CD8-positive, alpha-beta memory T cell (primary cell): ENCODE measurements at regions not wholly inside any gene's neighbourhood (a gene's known extent, or its start where the extent isn't known, plus 50 kb on each side); places are given as distances from the start of the nearest gene placed in this dataset.
"Not testable (repeated sequence)": the region's sequence is repeated elsewhere in the genome, so short reads cannot be mapped to it uniquely, and the experiment has no call there.

Experiments used
- CTCF ChIA-PET: fragments of 350-600 bp; sonication (Branson Sonifier 250); formaldehyde crosslinking; loops from one replicate; lab custom pipeline; 2021; ENCODE audit warnings: antibody characterized with exemption; lab: Charles Lee
- POLR2A ChIA-PET: fragments of 350-600 bp; sonication (Branson Sonifier 250); formaldehyde crosslinking; loops from one replicate; lab custom pipeline; 2021; ENCODE audit warnings: antibody characterized with exemption; lab: Charles Lee
- DNase-seq, 5 donors: peaks; one replicate each; pipeline versions ENCODE4 v3.0.0 to v3.0.0-alpha.2; 2020 to 2022; ENCODE audit warnings: mixed read lengths in 1 of 5
- H3K27ac ChIP-seq: one replicate; pipeline ENCODE4 v1.7.0; 2013; ENCODE audit warnings: low read depth, mild to moderate bottlenecking, low read length, moderate library complexity
- H3K27me3 ChIP-seq: 2 replicates; pipeline ENCODE4 v1.7.0; 2013; ENCODE audit warnings: low read length, mild to moderate bottlenecking; ENCODE audit not compliant: insufficient read depth, poor library complexity, severe bottlenecking
- H3K36me3 ChIP-seq: 2 replicates; pipeline ENCODE4 v1.7.0; 2013; ENCODE audit warnings: mild to moderate bottlenecking, low read length, moderate library complexity; ENCODE audit not compliant: insufficient read depth
- H3K4me1 ChIP-seq: 2 replicates; pipeline ENCODE4 v1.7.0; 2013; ENCODE audit warnings: mild to moderate bottlenecking, low read length, moderate library complexity; ENCODE audit not compliant: insufficient read depth
- H3K4me3 ChIP-seq: 2 replicates; pipeline ENCODE4 v1.7.0; 2013; ENCODE audit warnings: mild to moderate bottlenecking, low read length
- H3K9me3 ChIP-seq: 2 replicates; pipeline ENCODE4 v1.7.0; 2013; ENCODE audit warnings: mild to moderate bottlenecking, low read length
- H3K27ac Mint-ChIP-seq, 8 donors: one replicate each; pipeline ENCODE4 v1.8.0; 2020 to 2021; ENCODE audit warnings: mixed read lengths in 8 of 8, mild to moderate bottlenecking in 6 of 8, inconsistent platforms in 3 of 8, moderate library complexity in 3 of 8
- H3K27me3 Mint-ChIP-seq, 2 donors: one replicate each; pipeline ENCODE4 v1.8.0; 2020 to 2021; ENCODE audit warnings: mixed read lengths in 2 of 2, mild to moderate bottlenecking in 1 of 2, moderate library complexity in 1 of 2
- H3K36me3 Mint-ChIP-seq, 3 donors: one replicate each; pipeline ENCODE4 v1.8.0; 2020 to 2021; ENCODE audit warnings: mixed read lengths in 3 of 3, inconsistent platforms in 1 of 3, mild to moderate bottlenecking in 1 of 3
- H3K4me1 Mint-ChIP-seq, 3 donors: one replicate each; pipeline ENCODE4 v1.8.0; 2020 to 2021; ENCODE audit warnings: mixed read lengths in 3 of 3, inconsistent platforms in 1 of 3, mild to moderate bottlenecking in 1 of 3
- H3K4me3 Mint-ChIP-seq, 7 donors: one replicate each; pipeline ENCODE4 v1.8.0; 2020 to 2021; ENCODE audit warnings: mixed read lengths in 7 of 7, mild to moderate bottlenecking in 6 of 7, moderate library complexity in 4 of 7, inconsistent platforms in 2 of 7
- H3K9me3 Mint-ChIP-seq, 5 donors: one replicate each; pipeline ENCODE4 v1.8.0; 2020 to 2022; ENCODE audit warnings: mixed read lengths in 5 of 5, mild to moderate bottlenecking in 3 of 5, moderate library complexity in 2 of 5, inconsistent platforms in 1 of 5

DNA sequence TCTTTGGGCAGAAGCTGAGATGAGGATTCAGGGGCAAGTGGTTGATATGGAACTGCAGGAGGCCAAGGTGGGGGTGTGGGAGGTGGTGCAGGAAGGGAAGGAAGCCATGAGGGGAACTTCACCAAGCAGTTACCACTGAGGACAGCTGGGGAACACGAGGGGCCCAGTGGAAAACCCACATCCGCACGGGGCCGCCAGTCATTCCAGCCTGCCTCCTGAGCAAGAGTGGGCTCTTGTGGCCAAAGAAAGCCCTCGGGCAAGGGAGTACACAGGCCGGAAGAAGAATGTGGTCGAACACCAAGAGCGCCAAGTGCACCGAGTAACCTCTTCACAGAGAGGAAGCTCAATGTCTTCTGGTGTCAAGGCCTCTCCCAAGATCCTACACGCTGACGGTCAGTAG lies 252.2 kb upstream of the FOXN3 start:
- no peak overlapping the region for H3K27ac ChIP-seq
- H3K4me3 Mint-ChIP-seq: no peak overlapping the region
- no peaks in the 10 kb centered on the region for H3K9me3 ChIP-seq
- ChIA-PET CTCF (no interaction called here), POLR2A (no interaction called here)
- peaks cover 0 to 5% (median 4%) of the 10 kb centered on the region in 5 donors for H3K9me3 Mint-ChIP-seq
- no peaks in the 10 kb centered on the region for H3K27me3 ChIP-seq
- H3K4me3 ChIP-seq: no peak overlapping the region
- peak in 1 of 5 donors; percentile 7 for DNase-seq
- H3K36me3 Mint-ChIP-seq: peaks cover 0 to 10% (median 1%) of the 10 kb centered on the region in 3 donors
- peaks cover 17% of the 10 kb centered on the region for H3K4me1 ChIP-seq
- H3K27me3 Mint-ChIP-seq: no peaks in the 10 kb centered on the region
- H3K4me1 Mint-ChIP-seq: peaks cover 16 to 35% (median 28%) of the 10 kb centered on the region in 3 donors
- H3K27ac Mint-ChIP-seq: peak overlapping the region in 3 of 8 donors; percentile 31 to 56 (median 52)
- no peaks in the 10 kb centered on the region for H3K36me3 ChIP-seq

DNA sequence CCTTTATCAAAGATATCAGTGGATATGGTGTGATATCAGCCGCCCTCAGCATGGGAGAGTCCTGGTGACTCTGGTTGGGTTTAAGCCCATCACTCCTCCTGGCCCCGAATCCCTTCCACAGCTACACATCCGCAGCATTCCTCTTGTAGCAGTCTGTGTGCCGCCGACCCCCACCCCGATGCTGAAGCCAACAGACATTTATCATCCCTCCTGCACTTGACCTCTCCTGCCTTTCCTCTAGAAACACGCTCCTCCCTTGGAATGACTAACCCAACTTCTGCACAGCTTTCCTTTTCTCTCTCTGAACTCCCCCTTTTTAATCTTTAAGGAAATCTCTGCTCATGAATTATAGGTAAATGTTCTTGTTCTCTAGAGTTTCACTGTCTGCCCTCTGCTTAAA lies 250.9 kb upstream of the FOXN3 start:
- H3K36me3 ChIP-seq: no peaks in the 10 kb centered on the region
- H3K9me3 Mint-ChIP-seq: peaks cover 0 to 5% (median 4%) of the 10 kb centered on the region in 5 donors
- H3K4me1 ChIP-seq: peaks cover 7% of the 10 kb centered on the region
- peaks cover 0 to 10% (median 1%) of the 10 kb centered on the region in 3 donors for H3K36me3 Mint-ChIP-seq
- H3K9me3 ChIP-seq: no peaks in the 10 kb centered on the region
- H3K4me1 Mint-ChIP-seq: peaks cover 12 to 23% (median 18%) of the 10 kb centered on the region in 3 donors
- DNase-seq: no peak
- CTCF ChIA-PET: interaction anchor here (1.1 kb wide), 1 partner anchor 10 kb away, joined by 3 read pairs; no protein-coding TSS in a partner anchor
- H3K27ac ChIP-seq: no peak overlapping the region
- H3K27me3 ChIP-seq: no peaks in the 10 kb centered on the region
- H3K4me3 ChIP-seq: no peak overlapping the region
- no peak overlapping the region for H3K27ac Mint-ChIP-seq
- POLR2A ChIA-PET: no interaction called here
- H3K4me3 Mint-ChIP-seq: no peak overlapping the region
- no peaks in the 10 kb centered on the region for H3K27me3 Mint-ChIP-seq

DNA sequence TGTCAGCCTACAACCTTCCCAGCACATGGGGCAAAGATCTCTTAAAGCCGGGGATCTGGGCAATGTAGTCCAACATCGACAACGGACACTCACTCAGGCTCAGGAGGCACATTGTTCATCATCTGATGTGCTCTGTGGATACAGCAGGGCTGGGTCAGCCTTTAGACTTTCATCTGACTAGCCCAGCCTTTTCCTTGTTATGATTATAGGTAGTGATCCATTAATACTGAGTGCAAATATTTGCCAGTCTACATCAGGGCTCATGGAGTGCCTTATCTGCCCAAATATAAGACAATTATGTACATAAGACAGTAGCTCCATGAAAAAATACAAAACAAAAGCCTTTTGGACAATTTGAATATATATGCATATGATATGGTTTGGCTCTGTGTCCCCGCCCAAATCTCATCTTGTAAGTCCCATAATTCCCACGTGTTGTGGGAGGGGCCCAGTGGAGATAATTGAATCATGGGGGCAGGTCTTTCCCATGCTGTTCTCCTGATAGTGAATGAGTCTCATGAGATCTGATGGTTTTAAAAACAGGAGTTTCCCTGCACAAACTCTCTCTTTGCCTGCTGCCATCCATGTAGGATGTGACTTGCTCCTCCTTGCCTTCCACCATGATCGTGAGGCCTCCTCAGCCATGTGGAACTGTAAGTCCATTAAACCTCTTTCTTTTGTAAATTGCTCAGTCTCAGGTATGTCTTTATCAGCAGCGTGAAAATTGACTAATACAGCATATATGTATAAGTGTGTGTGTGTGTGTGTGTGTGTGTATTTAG lies 248.5 kb upstream of the FOXN3 start:
- H3K9me3 ChIP-seq, H3K4me3 ChIP-seq, POLR2A ChIA-PET, H3K9me3 Mint-ChIP-seq, H3K27me3 Mint-ChIP-seq, CTCF ChIA-PET, H3K27me3 ChIP-seq, DNase-seq, H3K27ac ChIP-seq, H3K36me3 ChIP-seq, H3K4me1 ChIP-seq, H3K4me3 Mint-ChIP-seq: not testable (repeated sequence)
- H3K4me1 Mint-ChIP-seq: peaks cover 10 to 18% (median 13%) of the 10 kb centered on the region in 3 donors
- H3K27ac Mint-ChIP-seq: peak overlapping the region in 1 of 8 donors; percentile 64
- peaks cover 0 to 10% (median 1%) of the 10 kb centered on the region in 3 donors for H3K36me3 Mint-ChIP-seq

DNA sequence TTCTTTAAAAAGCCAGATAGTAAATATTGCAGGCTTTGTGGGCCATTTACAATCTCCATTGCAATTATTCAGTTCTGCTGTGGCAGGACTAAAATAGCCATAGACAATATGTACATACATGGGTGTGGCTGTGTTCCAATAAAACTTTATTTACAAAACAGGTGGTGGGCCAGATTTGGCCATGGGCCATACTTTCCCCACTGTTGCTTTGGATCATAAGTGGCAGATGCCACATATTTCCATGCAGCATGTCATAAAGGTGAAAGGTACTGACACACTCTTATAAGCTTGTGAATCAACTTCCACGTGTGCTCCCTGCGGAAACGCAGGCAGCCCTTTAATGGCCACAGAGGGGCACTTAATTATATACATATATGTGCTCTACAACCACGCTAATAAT lies 244.4 kb upstream of the FOXN3 start:
- ChIA-PET CTCF (no interaction called here), POLR2A (no interaction called here)
- DNase-seq: no peak
- peaks cover 0 to 15% (median 1%) of the 10 kb centered on the region in 3 donors for H3K36me3 Mint-ChIP-seq
- Histone ChIP-seq H3K36me3 (no peaks in the 10 kb centered on the region), H3K4me1 (no peaks in the 10 kb centered on the region), H3K27ac (no peak overlapping the region), H3K27me3 (no peaks in the 10 kb centered on the region), H3K9me3 (no peaks in the 10 kb centered on the region), H3K4me3 (no peak overlapping the region)
- H3K9me3 Mint-ChIP-seq: peaks cover 0 to 5% (median 4%) of the 10 kb centered on the region in 5 donors
- peaks cover 0 to 9% (median 5%) of the 10 kb centered on the region in 3 donors for H3K4me1 Mint-ChIP-seq
- no peaks in the 10 kb centered on the region for H3K27me3 Mint-ChIP-seq
- no peak overlapping the region for H3K27ac Mint-ChIP-seq
- no peak overlapping the region for H3K4me3 Mint-ChIP-seq

DNA sequence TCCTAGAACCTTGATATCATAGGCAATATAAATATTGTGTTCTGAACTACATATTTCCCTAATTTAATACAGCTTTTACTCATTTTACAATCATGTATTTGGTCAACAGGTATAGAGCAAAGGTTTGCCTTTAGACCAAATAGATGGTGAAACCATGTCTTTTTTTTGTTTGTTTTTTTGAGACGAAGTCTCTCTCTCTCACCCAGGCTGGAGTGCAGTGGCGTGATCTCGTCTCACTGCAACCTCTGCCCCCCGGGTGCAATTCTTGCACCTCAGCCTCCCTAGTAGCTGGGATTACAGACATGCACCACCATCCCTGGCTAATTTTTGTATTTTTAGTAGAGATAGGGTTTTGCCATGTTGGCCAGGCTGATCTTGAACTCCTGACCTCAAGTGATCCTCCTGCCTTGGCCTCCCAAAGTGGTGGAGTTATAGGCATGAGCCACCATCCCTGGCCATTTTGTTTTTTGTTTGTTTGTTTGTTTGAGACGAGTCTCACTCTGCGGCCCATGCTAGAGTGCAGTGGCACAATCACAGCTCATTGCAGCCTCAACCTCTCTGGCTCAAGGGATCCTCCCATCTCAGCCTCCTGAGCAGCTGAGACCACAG lies 243.7 kb upstream of the FOXN3 start:
- H3K4me1 Mint-ChIP-seq, H3K9me3 Mint-ChIP-seq, H3K4me1 ChIP-seq, H3K27ac Mint-ChIP-seq, POLR2A ChIA-PET, H3K36me3 ChIP-seq, CTCF ChIA-PET, H3K27ac ChIP-seq, H3K27me3 ChIP-seq, DNase-seq, H3K4me3 Mint-ChIP-seq, H3K9me3 ChIP-seq, H3K4me3 ChIP-seq, H3K27me3 Mint-ChIP-seq: not testable (repeated sequence)
- peaks cover 0 to 11% (median 1%) of the 10 kb centered on the region in 3 donors for H3K36me3 Mint-ChIP-seq

DNA sequence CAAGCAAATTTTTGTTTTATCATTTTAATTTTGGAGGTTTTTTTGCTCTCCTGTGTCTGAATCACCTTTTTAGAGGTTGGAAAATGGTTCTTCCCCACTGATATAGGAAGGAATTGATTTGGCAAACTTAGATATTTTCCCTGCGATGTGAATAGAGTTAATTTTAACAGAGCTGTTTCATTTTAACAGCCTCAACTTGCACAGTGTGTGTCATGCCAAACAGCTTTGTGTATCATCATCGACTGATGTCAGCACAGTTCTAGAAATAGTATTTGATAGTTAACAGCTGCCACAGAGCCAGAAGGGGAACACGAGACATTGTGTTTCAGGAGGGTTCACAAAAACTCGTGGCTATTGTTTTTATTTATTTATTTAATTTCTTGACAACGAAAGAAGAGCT lies 243.1 kb upstream of the FOXN3 start:
- no peaks in the 10 kb centered on the region for H3K9me3 ChIP-seq
- no peak for DNase-seq
- Mint-ChIP-seq H3K9me3 (peaks cover 0 to 1% (median 0%) of the 10 kb centered on the region in 5 donors), H3K4me3 (no peak overlapping the region), H3K36me3 (peaks cover 0 to 8% (median 1%) of the 10 kb centered on the region in 3 donors), H3K27me3 (no peaks in the 10 kb centered on the region), H3K4me1 (peaks cover 0 to 9% (median 6%) of the 10 kb centered on the region in 3 donors), H3K27ac (no peak overlapping the region)
- no peaks in the 10 kb centered on the region for H3K4me1 ChIP-seq
- ChIA-PET POLR2A (no interaction called here), CTCF (no interaction called here)
- H3K36me3 ChIP-seq: no peaks in the 10 kb centered on the region
- H3K27ac ChIP-seq: no peak overlapping the region
- H3K4me3 ChIP-seq: no peak overlapping the region
- no peaks in the 10 kb centered on the region for H3K27me3 ChIP-seq

DNA sequence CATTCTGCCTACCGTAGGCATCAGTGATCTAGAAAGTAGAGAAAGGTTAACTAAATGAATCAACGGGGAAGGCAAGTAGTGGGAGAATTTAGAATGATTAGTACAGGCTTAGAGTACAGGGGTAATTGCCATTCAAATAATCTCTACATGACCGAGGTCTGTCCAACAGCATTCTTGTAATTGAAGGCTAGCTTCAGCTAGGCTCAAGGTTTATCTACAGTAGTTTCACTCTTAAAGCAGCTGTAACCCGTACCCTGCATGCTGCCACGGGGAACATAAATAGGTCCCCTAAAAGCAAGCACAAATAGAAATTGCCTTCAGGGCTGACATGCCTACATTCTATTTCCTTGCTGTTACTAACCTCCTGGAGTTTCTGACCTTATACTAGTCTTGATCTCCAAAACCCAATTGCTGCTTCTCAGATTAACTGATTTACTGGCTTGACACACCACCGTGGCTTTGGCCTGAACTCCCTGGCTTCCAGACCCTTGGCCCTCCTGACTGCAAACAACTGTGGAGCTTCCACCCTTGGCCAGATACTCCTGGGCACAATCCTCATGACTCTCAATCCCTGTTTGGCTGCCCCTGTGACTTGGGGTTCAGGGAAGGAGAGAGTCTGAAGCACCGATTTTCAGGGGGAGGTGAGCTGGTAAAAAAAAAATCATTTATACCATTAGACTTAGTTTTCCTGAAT lies 242.1 kb upstream of the FOXN3 start:
- H3K27ac Mint-ChIP-seq: peak overlapping the region in 3 of 8 donors; percentile 1 to 60 (median 30)
- Histone ChIP-seq H3K27me3 (no peaks in the 10 kb centered on the region), H3K27ac (no peak overlapping the region), H3K36me3 (no peaks in the 10 kb centered on the region), H3K9me3 (no peaks in the 10 kb centered on the region), H3K4me3 (no peak overlapping the region), H3K4me1 (no peaks in the 10 kb centered on the region)
- no peak for DNase-seq
- CTCF ChIA-PET: interaction anchor here (1.5 kb wide), 1 partner anchor 11 kb away, joined by 6 read pairs; no protein-coding TSS in a partner anchor
- POLR2A ChIA-PET: interaction anchor here (0.6 kb wide), 1 partner anchor 42 kb away, joined by 3 read pairs; no protein-coding TSS in a partner anchor
- peaks cover 0 to 5% (median 0%) of the 10 kb centered on the region in 3 donors for H3K36me3 Mint-ChIP-seq
- H3K4me3 Mint-ChIP-seq: no peak overlapping the region
- H3K27me3 Mint-ChIP-seq: no peaks in the 10 kb centered on the region
- H3K4me1 Mint-ChIP-seq: peaks cover 0 to 9% (median 6%) of the 10 kb centered on the region in 3 donors
- H3K9me3 Mint-ChIP-seq: no peaks in the 10 kb centered on the region

DNA sequence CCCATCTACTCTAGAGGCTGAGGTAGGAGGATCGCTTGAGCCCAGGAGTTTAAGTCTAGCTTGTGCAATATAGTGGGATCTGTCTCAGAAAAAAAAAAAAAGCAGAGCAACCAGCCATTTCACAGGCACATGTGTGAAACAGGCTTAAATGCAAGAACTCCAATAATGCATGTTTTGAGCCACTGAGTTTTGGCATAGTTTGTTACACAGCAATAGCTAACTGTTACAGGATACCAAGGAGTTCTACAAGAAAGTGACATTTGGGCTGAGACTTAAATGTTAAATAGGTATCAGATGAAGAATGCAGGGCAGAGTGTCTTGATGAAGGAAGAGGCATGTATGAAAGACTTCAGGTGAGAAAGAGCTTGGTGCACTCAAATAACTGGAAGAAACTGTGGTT lies 240.0 kb upstream of the FOXN3 start:
- Histone ChIP-seq H3K27ac (no peak overlapping the region), H3K27me3 (no peaks in the 10 kb centered on the region), H3K4me3 (no peak overlapping the region), H3K4me1 (no peaks in the 10 kb centered on the region), H3K36me3 (no peaks in the 10 kb centered on the region), H3K9me3 (no peaks in the 10 kb centered on the region)
- no peak for DNase-seq
- H3K27me3 Mint-ChIP-seq: no peaks in the 10 kb centered on the region
- peaks cover 0 to 5% (median 0%) of the 10 kb centered on the region in 3 donors for H3K36me3 Mint-ChIP-seq
- no peaks in the 10 kb centered on the region for H3K9me3 Mint-ChIP-seq
- no peak overlapping the region for H3K4me3 Mint-ChIP-seq
- ChIA-PET CTCF (no interaction called here), POLR2A (no interaction called here)
- peaks cover 0 to 9% (median 6%) of the 10 kb centered on the region in 3 donors for H3K4me1 Mint-ChIP-seq
- H3K27ac Mint-ChIP-seq: no peak overlapping the region
